ENCODE measurements at regions not wholly inside any gene's neighbourhood (a gene's known extent, or its start where the extent isn't known, plus 50 kb on each side); places are given as distances from the start of the nearest gene placed in this dataset.

GRCh38 chr3:176948151-176948550 lies 249.1 kb downstream of the TBL1XR1 start:
- Histone ChIP-seq H3K9ac (ENCODE audit: insufficient read depth, low read length, poor library complexity, severe bottlenecking) (no peak overlapping the region), H3K4me2 (replicated peaks; ENCODE audit: extremely low read depth, low read length, poor library complexity, severe bottlenecking) (no peak overlapping the region), H2AFZ (ENCODE audit: insufficient read depth, low read depth, low read length, poor library complexity, severe bottlenecking) (no peak overlapping the region), H3K9me3 (replicated peaks in 1 of 2; ENCODE audit: control insufficient read depth in 1 of 2, insufficient read depth in 1 of 2, low read length in 2 of 2) (no peaks in the 10 kb centered on the region), H3K4me3 (replicated peaks in 1 of 3; ENCODE audit: low read depth in 2 of 3, low read length in 3 of 3) (no peak overlapping the region), H3K36me3 (replicated peaks in 1 of 2; ENCODE audit: control insufficient read depth in 1 of 2, insufficient read depth in 2 of 2, low read length in 2 of 2) (no peaks in the 10 kb centered on the region), H4K20me1 (ENCODE audit: insufficient read depth, low read length) (no peaks in the 10 kb centered on the region), H3K79me2 (ENCODE audit: insufficient read depth, low read length) (no peaks in the 10 kb centered on the region), H3K27me3 (ENCODE audit: control insufficient read depth in 2 of 2, insufficient read depth in 2 of 2, low read length in 2 of 2) (no peaks in the 10 kb centered on the region), H3K27ac (ENCODE audit: low read depth in 1 of 2, low read length in 2 of 2) (no peak overlapping the region), H3K4me1 (ENCODE audit: control insufficient read depth in 1 of 2, insufficient read depth in 2 of 2, low read length in 2 of 2) (no peaks in the 10 kb centered on the region)
- Mint-ChIP-seq H3K9me3 (peaks cover 0 to 1% (median 0%) of the 10 kb centered on the region in 7 donors), H3K27ac (no peak overlapping the region), H3K4me1 (no peaks in the 10 kb centered on the region), H3K36me3 (no peaks in the 10 kb centered on the region), H3K27me3 (ENCODE audit: low read depth in 3 of 3) (peaks cover 0 to 2% (median 2%) of the 10 kb centered on the region in 3 donors), H3K4me3 (no peak overlapping the region)
- no peak for TF ChIP-seq CTCF (IDR thresholded peaks at IDR 0.05)
- WGBS (ENCODE audit: insufficient coverage): 100% methylated on average over 1 of the region's 2 CpGs
- no peak for DNase-seq
- intact Hi-C loops (cut with micrococcal nuclease): no loop called here

- Histone ChIP-seq H3K27ac (ENCODE audit: low read depth in 1 of 2, low read length in 2 of 2) (no peak overlapping the region), H3K79me2 (ENCODE audit: insufficient read depth, low read length) (no peaks in the 10 kb centered on the region), H3K9ac (ENCODE audit: insufficient read depth, low read length, poor library complexity, severe bottlenecking) (no peak overlapping the region), H3K4me3 (replicated peaks in 1 of 3; ENCODE audit: low read depth in 2 of 3, low read length in 3 of 3) (no peak overlapping the region), H4K20me1 (ENCODE audit: insufficient read depth, low read length) (no peaks in the 10 kb centered on the region), H3K27me3 (ENCODE audit: control insufficient read depth in 2 of 2, insufficient read depth in 2 of 2, low read length in 2 of 2) (no peaks in the 10 kb centered on the region), H3K36me3 (replicated peaks in 1 of 2; ENCODE audit: control insufficient read depth in 1 of 2, insufficient read depth in 2 of 2, low read length in 2 of 2) (no peaks in the 10 kb centered on the region), H2AFZ (ENCODE audit: insufficient read depth, low read depth, low read length, poor library complexity, severe bottlenecking) (no peak overlapping the region), H3K4me1 (ENCODE audit: control insufficient read depth in 1 of 2, insufficient read depth in 2 of 2, low read length in 2 of 2) (no peaks in the 10 kb centered on the region), H3K4me2 (replicated peaks; ENCODE audit: extremely low read depth, low read length, poor library complexity, severe bottlenecking) (no peak overlapping the region), H3K9me3 (replicated peaks in 1 of 2; ENCODE audit: control insufficient read depth in 1 of 2, insufficient read depth in 1 of 2, low read length in 2 of 2) (no peaks in the 10 kb centered on the region)
- 94% methylated on average over 3 of the region's 9 CpGs for WGBS (ENCODE audit: insufficient coverage)
- Mint-ChIP-seq H3K9me3 (peaks cover 0 to 1% (median 0%) of the 10 kb centered on the region in 7 donors), H3K27ac (peak overlapping the region in 1 of 7 donors; percentile 11), H3K4me1 (no peaks in the 10 kb centered on the region), H3K4me3 (no peak overlapping the region), H3K36me3 (no peaks in the 10 kb centered on the region), H3K27me3 (ENCODE audit: low read depth in 3 of 3) (peaks cover 0 to 4% (median 2%) of the 10 kb centered on the region in 3 donors)
- intact Hi-C loops (cut with micrococcal nuclease): no loop called here
- DNase-seq: no peak
- no peak for TF ChIP-seq CTCF (IDR thresholded peaks at IDR 0.05)
These were observed 251.1 kb downstream of the TBL1XR1 start for GRCh38 chr3:176946202-176946601.
